GM21381 (cell line): ENCODE measurements at regions not wholly inside any gene's neighbourhood (a gene's known extent, or its start where the extent isn't known, plus 50 kb on each side); places are given as distances from the start of the nearest gene placed in this dataset.

Experiments used
- ATAC-seq: cut with Tn5 transposase; IDR thresholded peaks from one replicate; pipeline ENCODE4 v1.9.1; 2021; ENCODE audit warnings: mild to moderate bottlenecking, moderate library complexity; ENCODE audit not compliant: unreplicated experiment

GRCh38 chr15:93664213-93664956 lies 567.0 kb upstream of the MCTP2 start:
- ATAC-seq, result no peak

- ATAC-seq, result no peak
These were observed 569.0 kb upstream of the MCTP2 start for GRCh38 chr15:93662162-93662885.

GRCh38 chr15:93658026-93658816 lies 569.2 kb upstream of the RGMA start:
- ATAC-seq, result no peak

- ATAC-seq, result no peak
These were observed 567.0 kb upstream of the RGMA start for GRCh38 chr15:93656041-93656440.

GRCh38 chr15:93649691-93650235 lies 560.8 kb upstream of the RGMA start:
- ATAC-seq, result no peak

GRCh38 chr15:93646193-93646592 lies 557.2 kb upstream of the RGMA start:
- ATAC-seq, result no peak

GRCh38 chr15:93645594-93645993 lies 556.6 kb upstream of the RGMA start:
- ATAC-seq, result no peak

GRCh38 chr15:93644595-93644994 lies 555.6 kb upstream of the RGMA start:
- ATAC-seq, result no peak

GRCh38 chr15:93640411-93640962 lies 551.5 kb upstream of the RGMA start:
- ATAC-seq, result no peak

- ATAC-seq, result no peak
These were observed 543.1 kb upstream of the RGMA start for GRCh38 chr15:93631958-93632618.

- no peak for ATAC-seq
These were observed 530.6 kb upstream of the RGMA start for GRCh38 chr15:93619597-93619996.

GRCh38 chr15:93617443-93617842 lies 528.4 kb upstream of the RGMA start:
- ATAC-seq, result no peak

GRCh38 chr15:93614386-93615104 lies 525.5 kb upstream of the RGMA start:
- no peak for ATAC-seq

GRCh38 chr15:93613386-93613785 lies 524.4 kb upstream of the RGMA start:
- ATAC-seq, result no peak

- ATAC-seq, result no peak
These were observed 523.9 kb upstream of the RGMA start for GRCh38 chr15:93612953-93613352.

GRCh38 chr15:93610944-93611343 lies 521.9 kb upstream of the RGMA start:
- ATAC-seq, result no peak

GRCh38 chr15:93608643-93609148 lies 519.7 kb upstream of the RGMA start:
- ATAC-seq, result no peak

GRCh38 chr15:93603550-93603949 lies 514.5 kb upstream of the RGMA start:
- ATAC-seq, result no peak

- no peak for ATAC-seq
These were observed 498.1 kb upstream of the RGMA start for GRCh38 chr15:93587059-93587521.

GRCh38 chr15:93585012-93585411 lies 496.0 kb upstream of the RGMA start:
- ATAC-seq, result no peak
